ENCODE measurements at regions not wholly inside any gene's neighbourhood (a gene's known extent, or its start where the extent isn't known, plus 50 kb on each side); places are given as distances from the start of the nearest gene placed in this dataset.

DNA sequence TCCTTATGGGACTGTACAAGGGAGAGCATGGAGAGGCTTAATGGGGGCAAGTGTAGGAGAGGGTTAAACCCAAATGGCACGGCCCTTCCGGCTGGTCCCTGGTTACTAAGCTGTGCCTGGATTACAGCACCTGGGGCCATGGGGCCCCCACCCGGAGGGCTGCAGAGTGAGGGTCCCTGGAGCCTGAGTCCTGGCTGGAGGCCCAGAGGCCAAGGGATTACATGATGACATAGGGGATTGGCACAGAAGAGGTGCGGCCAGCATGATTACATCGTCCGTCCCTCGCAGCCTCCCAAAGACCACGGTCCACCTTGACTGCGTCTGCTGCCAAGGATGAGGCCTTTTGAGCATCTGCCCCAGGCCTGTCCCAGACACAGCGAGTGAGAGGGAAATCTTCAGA lies 149.4 kb downstream of the URI1 start:
- no peaks in the 10 kb centered on the region for H3K4me1 ChIP-seq
- no peak overlapping the region for H3K4me3 ChIP-seq
- ATAC-seq (no peak), DNase-seq (no peak)
- no peak overlapping the region for H3K27ac ChIP-seq
- H3K27me3 ChIP-seq: peaks cover 0 to 4% of the 10 kb centered on the region in 2 donors
- TF ChIP-seq, protein P1, sequence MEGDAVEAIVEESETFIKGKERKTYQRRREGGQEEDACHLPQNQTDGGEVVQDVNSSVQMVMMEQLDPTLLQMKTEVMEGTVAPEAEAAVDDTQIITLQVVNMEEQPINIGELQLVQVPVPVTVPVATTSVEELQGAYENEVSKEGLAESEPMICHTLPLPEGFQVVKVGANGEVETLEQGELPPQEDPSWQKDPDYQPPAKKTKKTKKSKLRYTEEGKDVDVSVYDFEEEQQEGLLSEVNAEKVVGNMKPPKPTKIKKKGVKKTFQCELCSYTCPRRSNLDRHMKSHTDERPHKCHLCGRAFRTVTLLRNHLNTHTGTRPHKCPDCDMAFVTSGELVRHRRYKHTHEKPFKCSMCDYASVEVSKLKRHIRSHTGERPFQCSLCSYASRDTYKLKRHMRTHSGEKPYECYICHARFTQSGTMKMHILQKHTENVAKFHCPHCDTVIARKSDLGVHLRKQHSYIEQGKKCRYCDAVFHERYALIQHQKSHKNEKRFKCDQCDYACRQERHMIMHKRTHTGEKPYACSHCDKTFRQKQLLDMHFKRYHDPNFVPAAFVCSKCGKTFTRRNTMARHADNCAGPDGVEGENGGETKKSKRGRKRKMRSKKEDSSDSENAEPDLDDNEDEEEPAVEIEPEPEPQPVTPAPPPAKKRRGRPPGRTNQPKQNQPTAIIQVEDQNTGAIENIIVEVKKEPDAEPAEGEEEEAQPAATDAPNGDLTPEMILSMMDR (IDR thresholded peaks at IDR 0.05): no peak
- H3K9me3 ChIP-seq: no peaks in the 10 kb centered on the region
- H3K36me3 ChIP-seq: no peaks in the 10 kb centered on the region
- intact Hi-C loops (cut with DNase I): no loop called here

DNA sequence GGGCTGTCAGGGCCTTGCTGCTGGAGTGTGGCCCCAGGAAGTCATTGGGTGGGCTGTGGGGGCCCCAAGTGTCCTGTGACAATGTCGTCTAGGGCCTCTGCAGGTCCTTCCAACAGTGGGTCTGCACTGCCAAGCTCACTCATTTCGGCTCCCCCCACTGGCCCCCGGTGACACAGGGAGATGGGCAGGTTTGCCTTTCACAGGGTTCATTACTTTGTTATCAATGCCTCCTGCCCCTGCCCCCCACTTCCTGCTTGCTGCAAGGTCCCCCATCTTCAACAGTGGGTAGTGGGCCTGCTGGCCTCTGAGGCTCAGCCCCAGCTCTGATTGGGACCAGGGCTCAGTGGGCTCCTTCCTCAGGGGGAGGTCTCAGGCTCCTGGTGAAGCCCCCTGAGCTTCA lies 149.8 kb downstream of the URI1 start:
- DNase-seq (no peak), ATAC-seq (no peak)
- no peaks in the 10 kb centered on the region for H3K36me3 ChIP-seq
- H3K27me3 ChIP-seq: peaks cover 0 to 4% of the 10 kb centered on the region in 2 donors
- TF ChIP-seq, protein P1 (IDR thresholded peaks at IDR 0.05): no peak
- intact Hi-C loops (cut with DNase I): no loop called here
- no peak overlapping the region for H3K27ac ChIP-seq
- H3K9me3 ChIP-seq: no peaks in the 10 kb centered on the region
- H3K4me1 ChIP-seq: no peaks in the 10 kb centered on the region
- H3K4me3 ChIP-seq: no peak overlapping the region

DNA sequence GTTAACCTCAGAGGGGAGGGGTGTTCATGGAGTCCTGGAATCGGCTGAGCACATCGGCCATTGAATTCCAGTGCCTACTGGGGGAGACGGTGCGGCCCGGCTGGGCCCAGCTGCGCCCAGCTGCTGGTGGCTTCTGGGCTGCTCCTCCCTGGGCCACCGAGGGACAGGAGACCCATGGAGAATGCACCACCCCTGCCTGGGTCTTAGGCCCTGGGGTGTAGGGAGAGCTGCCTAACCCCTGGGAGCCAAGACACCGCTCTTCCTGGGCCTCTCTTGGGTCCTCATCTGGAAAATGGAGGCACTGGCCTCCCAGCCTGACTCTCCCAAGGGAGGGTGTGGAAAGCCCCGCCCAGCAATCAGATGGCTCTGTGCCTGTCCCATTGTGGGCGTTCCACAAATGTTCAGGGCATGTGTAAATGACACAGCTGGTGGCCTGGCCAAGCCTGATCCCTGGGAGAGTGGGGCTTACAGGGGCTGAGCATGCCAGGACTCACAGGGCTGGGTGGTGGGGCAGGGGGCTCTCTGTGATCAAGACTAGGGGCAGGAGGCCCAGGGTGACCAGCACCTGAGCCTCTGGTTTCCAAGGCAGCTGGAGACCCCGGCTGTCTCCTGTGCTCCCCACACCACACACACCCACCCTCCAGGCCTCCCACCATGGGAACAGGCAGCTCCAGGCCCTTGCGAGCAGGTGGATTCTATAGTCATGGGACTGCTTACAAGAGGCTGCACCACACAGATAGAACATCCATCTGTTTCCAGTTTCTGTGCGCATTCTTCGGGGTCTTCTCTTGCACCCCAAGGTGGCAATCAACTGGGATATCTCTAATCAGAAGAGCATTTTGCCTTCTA lies 150.9 kb downstream of the URI1 start:
- no peak overlapping the region for H3K27ac ChIP-seq

DNA sequence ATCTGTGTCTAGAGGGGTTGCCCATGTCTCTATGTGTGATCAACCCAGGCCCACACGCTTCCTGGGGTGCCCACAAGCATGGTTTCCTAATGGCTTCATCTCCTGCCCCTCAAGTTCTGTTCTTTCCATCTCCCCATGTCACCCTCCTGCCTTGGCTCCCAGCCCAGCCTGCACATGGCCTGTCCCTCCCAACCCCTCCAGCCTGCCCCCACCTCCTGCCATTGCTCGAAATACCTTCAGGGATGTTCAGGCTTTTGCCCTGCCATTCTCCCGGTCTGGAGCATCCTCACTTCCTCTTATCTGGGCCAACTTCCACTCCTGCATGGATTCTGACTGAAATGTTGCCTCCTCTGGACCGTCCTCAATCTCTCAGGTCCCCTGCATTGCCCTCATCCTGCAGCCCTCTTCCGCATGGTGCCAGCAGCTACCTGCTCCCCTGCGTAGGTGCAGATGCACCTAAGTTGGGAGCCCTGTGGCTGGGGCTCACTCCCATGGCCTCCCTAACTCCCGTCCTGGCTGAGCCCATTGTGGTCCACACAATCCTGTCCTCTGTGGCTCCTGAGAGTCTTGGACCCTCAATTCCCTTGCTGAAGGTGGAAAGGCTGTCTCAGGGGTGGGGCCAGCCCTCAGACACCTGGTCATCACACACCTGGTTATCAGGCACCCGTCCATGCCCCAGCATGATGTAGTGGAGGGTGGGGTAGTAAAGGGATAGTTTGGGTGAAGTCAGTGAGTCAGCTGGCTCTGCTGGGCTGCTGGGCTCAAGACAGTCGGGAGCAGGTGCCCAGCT lies 152.1 kb downstream of the URI1 start:
- H3K36me3 ChIP-seq: no peaks in the 10 kb centered on the region
- H3K4me1 ChIP-seq: no peaks in the 10 kb centered on the region
- no peaks in the 10 kb centered on the region for H3K9me3 ChIP-seq
- no peak overlapping the region for H3K27ac ChIP-seq
- TF ChIP-seq, protein P1 (IDR thresholded peaks at IDR 0.05): no peak
- H3K27me3 ChIP-seq: no peaks in the 10 kb centered on the region
- DNase-seq (no peak), ATAC-seq (no peak)
- intact Hi-C loops (cut with DNase I): no loop called here
- no peak overlapping the region for H3K4me3 ChIP-seq

More for the DNA sequence above, 150.9 kb downstream of the URI1 start:
- DNase-seq: no peak
- ATAC-seq: no peak
- no peak overlapping the region for H3K4me3 ChIP-seq
- H3K4me1 ChIP-seq: no peaks in the 10 kb centered on the region
- intact Hi-C loops (cut with DNase I): no loop called here
- TF ChIP-seq, protein P1 (IDR thresholded peaks at IDR 0.05): no peak
- no peaks in the 10 kb centered on the region for H3K9me3 ChIP-seq
- no peaks in the 10 kb centered on the region for H3K27me3 ChIP-seq
- no peaks in the 10 kb centered on the region for H3K36me3 ChIP-seq

DNA sequence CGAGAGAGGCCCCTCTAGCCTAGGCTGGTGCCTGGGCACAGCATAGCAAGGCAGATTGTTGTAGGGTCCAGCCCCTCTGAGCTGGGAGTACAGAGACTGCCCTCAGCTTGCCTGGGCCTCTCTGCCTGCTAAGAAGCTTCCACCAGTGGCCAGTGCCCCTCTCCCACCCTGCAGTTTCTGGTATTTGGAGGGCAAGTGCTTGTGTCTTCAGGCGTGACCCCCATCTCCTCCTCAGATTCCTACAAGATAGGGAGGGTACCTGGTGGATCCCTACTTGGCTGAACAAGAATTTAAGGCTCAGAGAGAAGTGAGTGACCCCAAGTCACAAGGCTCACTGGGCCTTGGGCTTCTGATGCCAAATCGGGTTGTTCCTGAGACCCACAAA lies 152.7 kb downstream of the URI1 start:
- Histone ChIP-seq H3K9me3 (no peaks in the 10 kb centered on the region), H3K27me3 (no peaks in the 10 kb centered on the region), H3K27ac (no peak overlapping the region), H3K36me3 (no peaks in the 10 kb centered on the region), H3K4me3 (no peak overlapping the region), H3K4me1 (no peaks in the 10 kb centered on the region)
- intact Hi-C loops (cut with DNase I): no loop called here
- no peak for DNase-seq
- ATAC-seq: no peak
- TF ChIP-seq, protein P1 (IDR thresholded peaks at IDR 0.05): no peak
